PC-3 (cell line): ENCODE measurements at regions not wholly inside any gene's neighbourhood (a gene's known extent, or its start where the extent isn't known, plus 50 kb on each side); places are given as distances from the start of the nearest gene placed in this dataset.

Source experiments
- ATAC-seq: fragments of 200-7000 bp; cut with Tn5 transposase; 2 replicates; pipeline ENCODE4 v1.9.1; 2020; ENCODE audit warnings: mild to moderate bottlenecking, moderate library complexity
- BruUV-seq: library from RNA; stranded (reverse); fragments of 400-500 nt; replicated peaks from 2 replicates; lab custom pipeline; 2021; lab: Mats Ljungman, UMichigan
- CTCF ChIA-PET: fragments of 300-600 bp; sonication (Branson Sonifier 250); formaldehyde crosslinking; loops from one replicate; lab custom pipeline; 2022; ENCODE audit warnings: antibody characterized with exemption; lab: Charles Lee
- POLR2A ChIA-PET: fragments of 300-600 bp; sonication (Branson Sonifier 250); formaldehyde crosslinking; loops from one replicate; lab custom pipeline; 2022; ENCODE audit warnings: antibody characterized with exemption; ENCODE audit not compliant: unreplicated experiment; lab: Charles Lee
- DNase-seq: peaks from one replicate; pipeline ENCODE4 v3.0.0-alpha.2; 2015
- H2AFZ ChIP-seq: fragments of 300-600 bp; sonication (generic); 2 replicates; pipeline ENCODE4 v1.6.0; 2016; ENCODE audit warnings: antibody characterized with exemption, low read length
- H3F3A ChIP-seq: fragments of 300-600 bp; sonication (generic); one replicate; pipeline ENCODE4 v1.6.0; 2017; ENCODE audit warnings: antibody characterized with exemption, low read length, control low read depth, mild to moderate bottlenecking; ENCODE audit not compliant: unreplicated experiment
- H3K27ac ChIP-seq: fragments of 300-600 bp; sonication (generic); 2 replicates; pipeline ENCODE4 v1.5.1; 2016; ENCODE audit warnings: mild to moderate bottlenecking, low read length
- H3K27me3 ChIP-seq: fragments of 300-600 bp; sonication (generic); 2 replicates; pipeline ENCODE4 v1.6.1; 2016; ENCODE audit warnings: low read length, mixed read lengths
- H3K36me3 ChIP-seq: fragments of 300-600 bp; sonication (generic); 2 replicates; pipeline ENCODE4 v1.6.1; 2016; ENCODE audit warnings: low read depth, mixed run types, low read length, mixed read lengths
- H3K4me1 ChIP-seq: fragments of 300-600 bp; sonication (generic); 2 replicates; pipeline ENCODE4 v1.5.1; 2016; ENCODE audit warnings: low read length; ENCODE audit not compliant: insufficient read depth
- H3K4me2 ChIP-seq: fragments of 300-600 bp; sonication (generic); 2 replicates; pipeline ENCODE4 v1.6.0; 2016; ENCODE audit warnings: low read length
- H3K4me3 ChIP-seq: fragments of 300-600 bp; sonication (generic); 2 replicates; pipeline ENCODE4 v1.5.1; 2016; ENCODE audit warnings: mild to moderate bottlenecking, low read length, mixed read lengths
- H3K79me2 ChIP-seq: fragments of 300-600 bp; sonication (generic); 2 replicates; pipeline ENCODE4 v1.6.1; 2017; ENCODE audit warnings: low read length, mixed read lengths
- H3K9ac ChIP-seq: fragments of 300-600 bp; sonication (generic); 2 replicates; pipeline ENCODE4 v1.6.0; 2016; ENCODE audit warnings: mild to moderate bottlenecking, low read length
- H3K9me2 ChIP-seq: fragments of 300-600 bp; sonication (generic); replicated peaks from 2 replicates; pipeline ENCODE4 v1.6.1; 2016; ENCODE audit warnings: mixed run types, low read length, mixed read lengths
- H3K9me3 ChIP-seq: fragments of 300-600 bp; sonication (generic); 2 replicates; pipeline ENCODE4 v1.6.1; 2016; ENCODE audit warnings: low read length, mixed read lengths
- H4K20me1 ChIP-seq: fragments of 300-600 bp; sonication (generic); 2 replicates; pipeline ENCODE4 v1.6.1; 2016; ENCODE audit warnings: low read length, mixed read lengths
- CTCF ChIP-seq: fragments of 300-600 bp; sonication (generic); conservative IDR thresholded peaks from 2 replicates; pipeline ENCODE4 v1.5.1; 2017; ENCODE audit warnings: antibody characterized with exemption, low read depth, mild to moderate bottlenecking, low read length
- EZH2 ChIP-seq: fragments of 300-600 bp; sonication (generic); IDR thresholded peaks from one replicate; pipeline ENCODE4 v1.6.1; 2017; ENCODE audit warnings: antibody characterized with exemption, mild to moderate bottlenecking, low read length; ENCODE audit not compliant: unreplicated experiment
- EZH2phosphoT487 ChIP-seq: fragments of 300-600 bp; sonication (generic); IDR thresholded peaks from 2 replicates; pipeline ENCODE4 v1.6.1; 2018; ENCODE audit warnings: mild to moderate bottlenecking, antibody characterized with exemption, low read length, borderline replicate concordance
- intact Hi-C: fragments of 100-400 bp; cut with micrococcal nuclease; formaldehyde crosslinking; loops from 2 replicates; pipeline ENCODE4 v1.9.0; 2023

- Histone ChIP-seq H3K9me2 (no peaks in the 10 kb centered on the region), H2AFZ (no peak overlapping the region), H3K9ac (no peak overlapping the region), H3K9me3 (no peaks in the 10 kb centered on the region), H3K79me2 (no peaks in the 10 kb centered on the region), H3K4me3 (no peak overlapping the region), H3K27ac (no peak overlapping the region), H3F3A (no peaks in the 10 kb centered on the region), H3K36me3 (no peaks in the 10 kb centered on the region), H3K4me1 (no peaks in the 10 kb centered on the region), H3K27me3 (no peaks in the 10 kb centered on the region), H4K20me1 (no peaks in the 10 kb centered on the region), H3K4me2 (no peak overlapping the region)
- POLR2A ChIA-PET, result no interaction called here
- no TSS peak for BruUV-seq
- CTCF ChIA-PET, result no interaction called here
- ATAC-seq, result no peak
- TF ChIP-seq EZH2phosphoT487 (no peak), CTCF (no peak), EZH2 (no peak)
- intact Hi-C loops, result no loop called here
- no peak for DNase-seq
Observed at GRCh38 chr15:61457050-61457733, 228.1 kb upstream of the RORA start.

GRCh38 chr15:61449186-61449702 is 220.1 kb upstream of the RORA start:
- Histone ChIP-seq H3K79me2 (no peaks in the 10 kb centered on the region), H3K4me3 (no peak overlapping the region), H4K20me1 (no peaks in the 10 kb centered on the region), H3F3A (no peaks in the 10 kb centered on the region), H3K27ac (no peak overlapping the region), H3K36me3 (no peaks in the 10 kb centered on the region), H2AFZ (no peak overlapping the region), H3K4me1 (no peaks in the 10 kb centered on the region), H3K9me2 (no peaks in the 10 kb centered on the region), H3K27me3 (peaks cover 20% of the 10 kb centered on the region; the same call in 1 of the 2 replicates), H3K9me3 (no peaks in the 10 kb centered on the region), H3K9ac (no peak overlapping the region), H3K4me2 (no peak overlapping the region)
- ChIA-PET POLR2A (no interaction called here), CTCF (no interaction called here)
- no peak for TF ChIP-seq CTCF
- TF ChIP-seq EZH2phosphoT487, result no peak
- no peak for TF ChIP-seq EZH2
- intact Hi-C loops, result no loop called here
- BruUV-seq, result no TSS peak
- DNase-seq (no peak), ATAC-seq (no peak)

- H3K36me3 ChIP-seq, result no peaks in the 10 kb centered on the region
- H3K79me2 ChIP-seq, result no peaks in the 10 kb centered on the region
- H3K9me3 ChIP-seq, result no peaks in the 10 kb centered on the region
- H3K4me1 ChIP-seq, result no peaks in the 10 kb centered on the region
- CTCF ChIA-PET, result no interaction called here
- no peaks in the 10 kb centered on the region for H3F3A ChIP-seq
- POLR2A ChIA-PET, result no interaction called here
- peaks cover 20% of the 10 kb centered on the region; the same call in 1 of the 2 replicates for H3K27me3 ChIP-seq
- no peak overlapping the region for H2AFZ ChIP-seq
- no peak overlapping the region for H3K4me2 ChIP-seq
- no peak overlapping the region for H3K9ac ChIP-seq
- intact Hi-C loops, result no loop called here
- no peaks in the 10 kb centered on the region for H4K20me1 ChIP-seq
- no TSS peak for BruUV-seq
- TF ChIP-seq CTCF (no peak), EZH2phosphoT487 (no peak), EZH2 (no peak)
- DNase-seq, result no peak
- no peak overlapping the region for H3K27ac ChIP-seq
- no peaks in the 10 kb centered on the region for H3K9me2 ChIP-seq
- no peak overlapping the region for H3K4me3 ChIP-seq
- ATAC-seq, result no peak
Observed at GRCh38 chr15:61447981-61448380, 218.9 kb upstream of the RORA start.
